ENCODE measurements at regions not wholly inside any gene's neighbourhood (a gene's known extent, or its start where the extent isn't known, plus 50 kb on each side); places are given as distances from the start of the nearest gene placed in this dataset.
A peak's percentile ranks its signal among the peaks of the same experiment; 100 is the strongest.
"Not testable (repeated sequence)": the region's sequence is repeated elsewhere in the genome, so short reads cannot be mapped to it uniquely, and the experiment has no call there.

- DNase-seq = not testable (repeated sequence)
These were observed 51.9 kb downstream of the DIPK2A start for GRCh38 chr3:144023543-144023942.

- DNase-seq = no peak
These were observed 57.3 kb downstream of the DIPK2A start for GRCh38 chr3:144028798-144029411.

- no peak for DNase-seq
These were observed 58.1 kb downstream of the DIPK2A start for GRCh38 chr3:144029769-144030168.

- DNase-seq = no peak
These were observed 60.3 kb downstream of the DIPK2A start for GRCh38 chr3:144031938-144032337.

GRCh38 chr3:144032531-144033239 is 61.1 kb downstream of the DIPK2A start:
- DNase-seq = no peak

- DNase-seq = no peak
These were observed 61.6 kb downstream of the DIPK2A start for GRCh38 chr3:144033240-144033589.

GRCh38 chr3:144033863-144034262 is 62.2 kb downstream of the DIPK2A start:
- no peak for DNase-seq

GRCh38 chr3:144034715-144035290 is 63.2 kb downstream of the DIPK2A start:
- no peak for DNase-seq

GRCh38 chr3:144036498-144036897 is 64.9 kb downstream of the DIPK2A start:
- no peak for DNase-seq

GRCh38 chr3:144039661-144040060 is 68.0 kb downstream of the DIPK2A start:
- no peak for DNase-seq

- DNase-seq = no peak
These were observed 70.4 kb downstream of the DIPK2A start for GRCh38 chr3:144041960-144042556.

- DNase-seq = no peak
These were observed 74.1 kb downstream of the DIPK2A start for GRCh38 chr3:144045766-144046165.

- no peak for DNase-seq
These were observed 77.8 kb downstream of the DIPK2A start for GRCh38 chr3:144049374-144049773.

- DNase-seq = no peak
These were observed 79.6 kb downstream of the DIPK2A start for GRCh38 chr3:144051211-144051610.

GRCh38 chr3:144052275-144052674 is 80.7 kb downstream of the DIPK2A start:
- no peak for DNase-seq

GRCh38 chr3:144053121-144053520 is 81.5 kb downstream of the DIPK2A start:
- peak; percentile 23 for DNase-seq

- no peak for DNase-seq
These were observed 83.1 kb downstream of the DIPK2A start for GRCh38 chr3:144054766-144055165.

- no peak for DNase-seq
These were observed 84.0 kb downstream of the DIPK2A start for GRCh38 chr3:144055604-144056003.

GRCh38 chr3:144058713-144059112 is 87.1 kb downstream of the DIPK2A start:
- DNase-seq = no peak

- no peak for DNase-seq
These were observed 87.9 kb downstream of the DIPK2A start for GRCh38 chr3:144059481-144059880.

- no peak for DNase-seq
These were observed 89.3 kb downstream of the DIPK2A start for GRCh38 chr3:144060881-144061280.

- no peak for DNase-seq
These were observed 91.7 kb downstream of the DIPK2A start for GRCh38 chr3:144063306-144063705.

GRCh38 chr3:144067059-144067458 is 95.4 kb downstream of the DIPK2A start:
- DNase-seq = no peak

GRCh38 chr3:144073698-144074097 is 102.1 kb downstream of the DIPK2A start:
- no peak for DNase-seq
